ENCODE measurements at regions not wholly inside any gene's neighbourhood (a gene's known extent, or its start where the extent isn't known, plus 50 kb on each side); places are given as distances from the start of the nearest gene placed in this dataset.

DNA sequence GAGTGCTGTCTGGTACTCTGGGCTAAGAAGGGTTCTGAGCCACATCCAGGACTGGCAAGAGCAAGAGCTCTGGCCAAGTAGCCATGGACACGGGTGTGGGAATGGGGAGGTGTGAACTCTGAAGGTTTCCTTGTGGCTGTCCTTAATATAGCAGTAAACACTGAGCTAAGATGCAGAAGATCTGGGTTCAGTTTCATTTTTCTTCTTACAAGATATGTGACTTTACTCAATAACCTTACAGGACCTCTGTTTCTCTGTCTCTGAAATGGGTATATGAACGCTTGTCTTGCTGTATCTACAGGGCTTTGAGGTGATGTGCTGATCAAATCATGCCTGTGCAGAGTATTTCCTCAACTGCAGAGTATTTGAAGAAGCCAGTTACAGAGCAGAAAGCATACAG is 521.2 kb downstream of the VRK1 start (continued):
- TF ChIP-seq EZH2phosphoT487 (IDR thresholded peaks at IDR 0.05; ENCODE audit: borderline replicate concordance, low read depth): no peak

DNA sequence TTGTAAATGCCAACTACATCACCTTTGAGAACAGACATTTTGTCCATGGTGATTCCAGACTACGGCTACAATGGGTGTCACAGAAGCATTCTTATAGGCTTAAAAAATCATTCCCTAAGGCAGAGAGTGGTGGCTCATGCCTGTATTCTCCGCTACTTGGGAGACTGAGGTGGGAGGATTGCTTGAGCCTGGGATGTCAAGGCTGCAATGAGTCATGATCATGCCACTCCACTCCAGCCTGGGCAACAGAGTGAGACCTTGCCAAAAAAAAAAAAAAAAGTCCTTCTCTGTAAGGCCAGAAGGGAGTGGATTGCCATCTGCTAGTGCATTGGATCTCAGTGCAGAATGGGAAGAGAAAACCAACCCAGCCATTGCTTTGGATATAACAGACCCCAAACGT is 522.5 kb downstream of the VRK1 start:
- Histone ChIP-seq H3F3A (replicated peaks; ENCODE audit: insufficient read depth) (no peaks in the 10 kb centered on the region), H3K4me1 (ENCODE audit: control insufficient read depth in 1 of 2, insufficient read depth in 2 of 2, low read depth in 1 of 2, low read length in 1 of 2) (no peaks in the 10 kb centered on the region), H3K79me2 (ENCODE audit: insufficient read depth) (no peaks in the 10 kb centered on the region), H3K9me2 (no peaks in the 10 kb centered on the region), H3K9ac (no peak overlapping the region), H3K27me3 (ENCODE audit: insufficient read depth) (no peaks in the 10 kb centered on the region), H3K4me2 (no peak overlapping the region), H3K27ac (ENCODE audit: low read depth in 2 of 2, low read length in 1 of 2) (no peak overlapping the region), H2AFZ (ENCODE audit: low read depth) (no peak overlapping the region), H3K9me3 (no peaks in the 10 kb centered on the region), H3K4me3 (ENCODE audit: low read depth in 2 of 2, low read length in 1 of 2) (no peak overlapping the region), H4K20me1 (ENCODE audit: insufficient read depth) (no peaks in the 10 kb centered on the region), H3K36me3 (replicated peaks in 1 of 2; ENCODE audit: control insufficient read depth in 1 of 2, insufficient read depth in 2 of 2, low read length in 1 of 2) (no peaks in the 10 kb centered on the region)
- CTCF ChIA-PET: no interaction called here
- DNase-seq: no peak
- WGBS (ENCODE audit: low lambda C conversion rate): 3% methylated on average over 3 of the region's 3 CpGs
- TF ChIP-seq CHD2 (IDR thresholded peaks at IDR 0.05; ENCODE audit: low read length, partially characterized antibody): no peak
- TF ChIP-seq, protein P1, sequence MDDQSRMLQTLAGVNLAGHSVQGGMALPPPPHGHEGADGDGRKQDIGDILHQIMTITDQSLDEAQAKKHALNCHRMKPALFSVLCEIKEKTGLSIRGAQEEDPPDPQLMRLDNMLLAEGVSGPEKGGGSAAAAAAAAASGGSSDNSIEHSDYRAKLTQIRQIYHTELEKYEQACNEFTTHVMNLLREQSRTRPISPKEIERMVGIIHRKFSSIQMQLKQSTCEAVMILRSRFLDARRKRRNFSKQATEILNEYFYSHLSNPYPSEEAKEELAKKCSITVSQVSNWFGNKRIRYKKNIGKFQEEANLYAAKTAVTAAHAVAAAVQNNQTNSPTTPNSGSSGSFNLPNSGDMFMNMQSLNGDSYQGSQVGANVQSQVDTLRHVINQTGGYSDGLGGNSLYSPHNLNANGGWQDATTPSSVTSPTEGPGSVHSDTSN (IDR thresholded peaks at IDR 0.05): no peak
- no peak for TF ChIP-seq RXRA (IDR thresholded peaks at IDR 0.05; ENCODE audit: borderline replicate concordance, low read depth)
- no peak for TF ChIP-seq SMC3 (IDR thresholded peaks at IDR 0.05; ENCODE audit: low read depth, low read length)
- TF ChIP-seq ELF1 (IDR thresholded peaks at IDR 0.05): no peak
- no peak for TF ChIP-seq YY1 (IDR thresholded peaks at IDR 0.05; ENCODE audit: low read depth)
- no peak for TF ChIP-seq FOXJ3 (CRISPR knock-in tag; IDR thresholded peaks at IDR 0.05)
- no peak for TF ChIP-seq FOXM1 (IDR thresholded peaks at IDR 0.05; ENCODE audit: low read depth)
- no peak for TF ChIP-seq MXI1 (IDR thresholded peaks at IDR 0.05; ENCODE audit: low read depth, low read length)
- TF ChIP-seq, protein P2, sequence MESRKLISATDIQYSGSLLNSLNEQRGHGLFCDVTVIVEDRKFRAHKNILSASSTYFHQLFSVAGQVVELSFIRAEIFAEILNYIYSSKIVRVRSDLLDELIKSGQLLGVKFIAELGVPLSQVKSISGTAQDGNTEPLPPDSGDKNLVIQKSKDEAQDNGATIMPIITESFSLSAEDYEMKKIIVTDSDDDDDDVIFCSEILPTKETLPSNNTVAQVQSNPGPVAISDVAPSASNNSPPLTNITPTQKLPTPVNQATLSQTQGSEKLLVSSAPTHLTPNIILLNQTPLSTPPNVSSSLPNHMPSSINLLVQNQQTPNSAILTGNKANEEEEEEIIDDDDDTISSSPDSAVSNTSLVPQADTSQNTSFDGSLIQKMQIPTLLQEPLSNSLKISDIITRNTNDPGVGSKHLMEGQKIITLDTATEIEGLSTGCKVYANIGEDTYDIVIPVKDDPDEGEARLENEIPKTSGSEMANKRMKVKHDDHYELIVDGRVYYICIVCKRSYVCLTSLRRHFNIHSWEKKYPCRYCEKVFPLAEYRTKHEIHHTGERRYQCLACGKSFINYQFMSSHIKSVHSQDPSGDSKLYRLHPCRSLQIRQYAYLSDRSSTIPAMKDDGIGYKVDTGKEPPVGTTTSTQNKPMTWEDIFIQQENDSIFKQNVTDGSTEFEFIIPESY (IDR thresholded peaks at IDR 0.05; ENCODE audit: borderline replicate concordance, low read depth): no peak
- TF ChIP-seq GATA2 (CRISPR knock-in tag; IDR thresholded peaks at IDR 0.05): no peak
- POLR2A ChIA-PET: no interaction called here

DNA sequence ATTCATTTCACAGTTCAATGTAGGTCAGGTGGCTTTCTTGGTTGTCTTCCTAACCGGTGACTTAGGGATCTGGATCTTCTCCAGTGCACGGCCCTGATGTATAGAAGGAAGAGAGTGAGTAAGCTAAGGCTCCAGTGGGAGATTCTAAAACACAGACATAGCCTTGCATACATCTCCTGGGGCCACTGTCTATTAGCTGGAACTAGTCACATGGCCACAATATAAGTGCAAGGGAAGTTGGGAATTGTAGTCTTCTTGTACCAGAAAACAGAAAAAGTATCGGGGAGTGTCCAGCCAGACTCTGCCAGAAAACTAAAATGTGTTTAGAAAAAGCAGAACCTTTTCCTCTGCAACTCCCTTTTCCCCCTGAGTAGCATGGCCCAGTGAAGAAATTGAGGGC is 531.6 kb downstream of the VRK1 start:
- no peak for DNase-seq
- Histone ChIP-seq H3K27ac (ENCODE audit: low read depth in 2 of 2, low read length in 1 of 2) (no peak overlapping the region), H3K4me3 (ENCODE audit: low read depth in 2 of 2, low read length in 1 of 2) (no peak overlapping the region), H3K4me1 (ENCODE audit: control insufficient read depth in 1 of 2, insufficient read depth in 2 of 2, low read depth in 1 of 2, low read length in 1 of 2) (no peaks in the 10 kb centered on the region), H3K9ac (no peak overlapping the region), H3K4me2 (no peak overlapping the region), H3F3A (replicated peaks; ENCODE audit: insufficient read depth) (no peaks in the 10 kb centered on the region), H3K79me2 (ENCODE audit: insufficient read depth) (no peaks in the 10 kb centered on the region), H4K20me1 (ENCODE audit: insufficient read depth) (no peaks in the 10 kb centered on the region), H3K36me3 (replicated peaks in 1 of 2; ENCODE audit: control insufficient read depth in 1 of 2, insufficient read depth in 2 of 2, low read length in 1 of 2) (no peaks in the 10 kb centered on the region), H3K9me3 (no peaks in the 10 kb centered on the region), H3K27me3 (ENCODE audit: insufficient read depth) (no peaks in the 10 kb centered on the region), H2AFZ (ENCODE audit: low read depth) (no peak overlapping the region), H3K9me2 (no peaks in the 10 kb centered on the region)
- TF ChIP-seq TEAD4 (IDR thresholded peaks at IDR 0.05; ENCODE audit: borderline replicate concordance, insufficient read depth) (no peak), FOSL2 (IDR thresholded peaks at IDR 0.05; ENCODE audit: borderline replicate concordance, low read depth) (no peak), ELF1 (IDR thresholded peaks at IDR 0.05) (no peak), GATA2 (CRISPR knock-in tag; IDR thresholded peaks at IDR 0.05) (no peak), GABPA (IDR thresholded peaks at IDR 0.05; ENCODE audit: low read depth) (no peak), RFX5 (IDR thresholded peaks at IDR 0.05; ENCODE audit: low read length) (no peak)
- TF ChIP-seq, protein P3, sequence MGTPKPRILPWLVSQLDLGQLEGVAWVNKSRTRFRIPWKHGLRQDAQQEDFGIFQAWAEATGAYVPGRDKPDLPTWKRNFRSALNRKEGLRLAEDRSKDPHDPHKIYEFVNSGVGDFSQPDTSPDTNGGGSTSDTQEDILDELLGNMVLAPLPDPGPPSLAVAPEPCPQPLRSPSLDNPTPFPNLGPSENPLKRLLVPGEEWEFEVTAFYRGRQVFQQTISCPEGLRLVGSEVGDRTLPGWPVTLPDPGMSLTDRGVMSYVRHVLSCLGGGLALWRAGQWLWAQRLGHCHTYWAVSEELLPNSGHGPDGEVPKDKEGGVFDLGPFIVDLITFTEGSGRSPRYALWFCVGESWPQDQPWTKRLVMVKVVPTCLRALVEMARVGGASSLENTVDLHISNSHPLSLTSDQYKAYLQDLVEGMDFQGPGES (IDR thresholded peaks at IDR 0.05; ENCODE audit: low read depth, low read length): no peak
- WGBS (ENCODE audit: low lambda C conversion rate): 5% methylated on average over 3 of the region's 3 CpGs
- ChIA-PET POLR2A (no interaction called here), CTCF (no interaction called here)

All from SK-N-SH (cell line).